EL (cell line): ENCODE measurements at regions not wholly inside any gene's neighbourhood (a gene's known extent, or its start where the extent isn't known, plus 50 kb on each side); places are given as distances from the start of the nearest gene placed in this dataset.

Experiments
- DNase-seq: peaks from one replicate; pipeline ENCODE4 v3.0.0-alpha.2; 2016

GRCh38 chr5:146254223-146254622 lies 50.8 kb downstream of the RBM27 start:
- no peak for DNase-seq

GRCh38 chr5:146273109-146273508 lies 65.5 kb upstream of the POU4F3 start:
- no peak for DNase-seq

- peak; percentile 97 for DNase-seq
Observed at GRCh38 chr5:146283344-146283761, 55.3 kb upstream of the POU4F3 start.

- DNase-seq: peak; percentile 7
Observed at GRCh38 chr5:146284016-146284415, 54.6 kb upstream of the POU4F3 start.
